Activated CD8-positive, alpha-beta T cell treated with anti-CD3 and anti-CD28 coated beads, Interleukin-2, amount 10 ng/mL, durations not matched to agents 7 days and 5 days (primary cell): ENCODE measurements at regions not wholly inside any gene's neighbourhood (a gene's known extent, or its start where the extent isn't known, plus 50 kb on each side); places are given as distances from the start of the nearest gene placed in this dataset.
"Not testable (repeated sequence)": the region's sequence is repeated elsewhere in the genome, so short reads cannot be mapped to it uniquely, and the experiment has no call there.

Experiments used
- ATAC-seq: fragments of 150-1000 bp; cut with Tn5 transposase; one replicate; pipeline ENCODE4 v1.10.0; 2021; ENCODE audit warnings: moderate library complexity
- CTCF ChIA-PET: fragments of 350-600 bp; sonication (Branson Sonifier 250); formaldehyde crosslinking; loops from one replicate; lab custom pipeline; 2021; ENCODE audit warnings: antibody characterized with exemption; lab: Charles Lee
- POLR2A ChIA-PET: fragments of 350-600 bp; sonication (Branson Sonifier 250); formaldehyde crosslinking; loops from one replicate; lab custom pipeline; 2021; ENCODE audit warnings: antibody characterized with exemption; lab: Charles Lee
- DNase-seq: peaks from one replicate; pipeline ENCODE4 v3.0.0-alpha.2; 2020
- H3K27ac Mint-ChIP-seq: one replicate; pipeline ENCODE4 v1.8.0; 2021; ENCODE audit warnings: mild to moderate bottlenecking, mixed read lengths
- H3K27me3 Mint-ChIP-seq: one replicate; pipeline ENCODE4 v1.8.0; 2021; ENCODE audit warnings: low read depth, mixed read lengths
- H3K36me3 Mint-ChIP-seq: one replicate; pipeline ENCODE4 v1.8.0; 2021; ENCODE audit warnings: low read depth, mixed read lengths
- H3K4me1 Mint-ChIP-seq: one replicate; pipeline ENCODE4 v1.8.0; 2021; ENCODE audit warnings: low read depth, mixed read lengths
- H3K4me3 Mint-ChIP-seq: one replicate; pipeline ENCODE4 v1.8.0; 2021; ENCODE audit warnings: mild to moderate bottlenecking, mixed read lengths
- H3K9me3 Mint-ChIP-seq: one replicate; pipeline ENCODE4 v1.8.0; 2022; ENCODE audit warnings: mixed read lengths; ENCODE audit not compliant: insufficient read depth

GRCh38 chr3:192968901-192969300, 51.2 kb upstream of the MB21D2 start:
- DNase-seq, H3K4me1 Mint-ChIP-seq, CTCF ChIA-PET, H3K27me3 Mint-ChIP-seq, H3K4me3 Mint-ChIP-seq, ATAC-seq, H3K27ac Mint-ChIP-seq, H3K36me3 Mint-ChIP-seq, POLR2A ChIA-PET, H3K9me3 Mint-ChIP-seq: not testable (repeated sequence)

GRCh38 chr3:192980632-192981031, 63.0 kb upstream of the MB21D2 start:
- Mint-ChIP-seq H3K36me3 (no peaks in the 10 kb centered on the region), H3K4me1 (no peaks in the 10 kb centered on the region), H3K9me3 (peaks cover 3% of the 10 kb centered on the region), H3K27me3 (no peaks in the 10 kb centered on the region), H3K4me3 (no peak overlapping the region), H3K27ac (no peak overlapping the region)
- POLR2A ChIA-PET: no interaction called here
- DNase-seq (no peak), ATAC-seq (no peak)
- CTCF ChIA-PET: no interaction called here

GRCh38 chr3:192986379-192986778, 68.7 kb upstream of the MB21D2 start:
- DNase-seq: no peak
- Mint-ChIP-seq H3K27ac (no peak overlapping the region), H3K36me3 (no peaks in the 10 kb centered on the region), H3K4me3 (no peak overlapping the region), H3K27me3 (peaks cover 5% of the 10 kb centered on the region), H3K9me3 (no peaks in the 10 kb centered on the region), H3K4me1 (no peaks in the 10 kb centered on the region)
- no peak for ATAC-seq
- ChIA-PET CTCF (no interaction called here), POLR2A (no interaction called here)

- Mint-ChIP-seq H3K4me3 (no peak overlapping the region), H3K27me3 (peaks cover 5% of the 10 kb centered on the region), H3K27ac (no peak overlapping the region), H3K9me3 (no peaks in the 10 kb centered on the region), H3K4me1 (no peaks in the 10 kb centered on the region), H3K36me3 (no peaks in the 10 kb centered on the region)
- ATAC-seq (no peak), DNase-seq (no peak)
- ChIA-PET POLR2A (no interaction called here), CTCF (no interaction called here)
Measured at GRCh38 chr3:192991356-192991755, 73.7 kb upstream of the MB21D2 start.

- Mint-ChIP-seq H3K27ac (no peak overlapping the region), H3K9me3 (no peaks in the 10 kb centered on the region), H3K4me1 (no peaks in the 10 kb centered on the region), H3K27me3 (peaks cover 8% of the 10 kb centered on the region), H3K4me3 (no peak overlapping the region), H3K36me3 (no peaks in the 10 kb centered on the region)
- ChIA-PET POLR2A (no interaction called here), CTCF (no interaction called here)
- ATAC-seq (no peak), DNase-seq (no peak)
Measured at GRCh38 chr3:192992361-192992760, 74.7 kb upstream of the MB21D2 start.

GRCh38 chr3:192993411-192993810, 75.8 kb upstream of the MB21D2 start:
- POLR2A ChIA-PET: no interaction called here
- CTCF ChIA-PET: no interaction called here

GRCh38 chr3:193001113-193001512, 83.5 kb upstream of the MB21D2 start:
- H3K27me3 Mint-ChIP-seq, H3K27ac Mint-ChIP-seq, CTCF ChIA-PET, H3K4me1 Mint-ChIP-seq, POLR2A ChIA-PET, H3K36me3 Mint-ChIP-seq, ATAC-seq, H3K4me3 Mint-ChIP-seq, H3K9me3 Mint-ChIP-seq, DNase-seq: not testable (repeated sequence)

More at GRCh38 chr3:192993411-192993810, 75.8 kb upstream of the MB21D2 start:
- peaks cover 8% of the 10 kb centered on the region for H3K27me3 Mint-ChIP-seq
- no peak overlapping the region for H3K27ac Mint-ChIP-seq
- no peaks in the 10 kb centered on the region for H3K9me3 Mint-ChIP-seq
- no peaks in the 10 kb centered on the region for H3K36me3 Mint-ChIP-seq
- H3K4me3 Mint-ChIP-seq: no peak overlapping the region
- no peaks in the 10 kb centered on the region for H3K4me1 Mint-ChIP-seq
- no peak for DNase-seq
- ATAC-seq: no peak

GRCh38 chr3:193003624-193004023, 86.0 kb upstream of the MB21D2 start:
- ATAC-seq, H3K4me3 Mint-ChIP-seq, CTCF ChIA-PET, POLR2A ChIA-PET, H3K9me3 Mint-ChIP-seq, H3K27me3 Mint-ChIP-seq, H3K4me1 Mint-ChIP-seq, DNase-seq, H3K36me3 Mint-ChIP-seq, H3K27ac Mint-ChIP-seq: not testable (repeated sequence)

GRCh38 chr3:193008654-193009053, 91.0 kb upstream of the MB21D2 start:
- ChIA-PET CTCF (no interaction called here), POLR2A (no interaction called here)
- no peak for DNase-seq
- no peak overlapping the region for H3K4me3 Mint-ChIP-seq
- peaks cover 14% of the 10 kb centered on the region for H3K9me3 Mint-ChIP-seq
- H3K36me3 Mint-ChIP-seq: no peaks in the 10 kb centered on the region
- H3K4me1 Mint-ChIP-seq: peaks cover 3% of the 10 kb centered on the region
- no peak overlapping the region for H3K27ac Mint-ChIP-seq
- no peak for ATAC-seq
- no peaks in the 10 kb centered on the region for H3K27me3 Mint-ChIP-seq

- H3K27me3 Mint-ChIP-seq: no peaks in the 10 kb centered on the region
- no peak overlapping the region for H3K27ac Mint-ChIP-seq
- ATAC-seq (no peak), DNase-seq (no peak)
- no peak overlapping the region for H3K4me3 Mint-ChIP-seq
- peaks cover 3% of the 10 kb centered on the region for H3K4me1 Mint-ChIP-seq
- H3K36me3 Mint-ChIP-seq: no peaks in the 10 kb centered on the region
- ChIA-PET POLR2A (no interaction called here), CTCF (no interaction called here)
- peaks cover 14% of the 10 kb centered on the region for H3K9me3 Mint-ChIP-seq
Measured at GRCh38 chr3:193010191-193010590, 92.5 kb upstream of the MB21D2 start.

GRCh38 chr3:193011958-193012357, 94.3 kb upstream of the MB21D2 start:
- no peak overlapping the region for H3K27ac Mint-ChIP-seq
- DNase-seq (no peak), ATAC-seq (no peak)
- CTCF ChIA-PET: no interaction called here
- no peaks in the 10 kb centered on the region for H3K36me3 Mint-ChIP-seq
- H3K9me3 Mint-ChIP-seq: peaks cover 14% of the 10 kb centered on the region
- POLR2A ChIA-PET: no interaction called here
- peaks cover 2% of the 10 kb centered on the region for H3K27me3 Mint-ChIP-seq
- H3K4me3 Mint-ChIP-seq: no peak overlapping the region
- no peaks in the 10 kb centered on the region for H3K4me1 Mint-ChIP-seq

- no peaks in the 10 kb centered on the region for H3K36me3 Mint-ChIP-seq
- no peaks in the 10 kb centered on the region for H3K4me1 Mint-ChIP-seq
- peaks cover 2% of the 10 kb centered on the region for H3K27me3 Mint-ChIP-seq
- no peak for DNase-seq
- peaks cover 14% of the 10 kb centered on the region for H3K9me3 Mint-ChIP-seq
- ATAC-seq: no peak
- ChIA-PET POLR2A (no interaction called here), CTCF (interaction anchor here (0.6 to 1.3 kb wide), 2 partner anchors 125 to 198 kb away, joined by 3 to 4 read pairs; no protein-coding TSS in a partner anchor)
- H3K27ac Mint-ChIP-seq: no peak overlapping the region
- H3K4me3 Mint-ChIP-seq: no peak overlapping the region
Measured at GRCh38 chr3:193014902-193015301, 97.2 kb upstream of the MB21D2 start.

- DNase-seq (no peak), ATAC-seq (no peak)
- no peaks in the 10 kb centered on the region for H3K36me3 Mint-ChIP-seq
- H3K27me3 Mint-ChIP-seq: peaks cover 2% of the 10 kb centered on the region
- H3K9me3 Mint-ChIP-seq: peaks cover 14% of the 10 kb centered on the region
- H3K27ac Mint-ChIP-seq: no peak overlapping the region
- CTCF ChIA-PET: no interaction called here
- H3K4me3 Mint-ChIP-seq: no peak overlapping the region
- no peaks in the 10 kb centered on the region for H3K4me1 Mint-ChIP-seq
- POLR2A ChIA-PET: no interaction called here
Measured at GRCh38 chr3:193016437-193016901, 98.8 kb upstream of the MB21D2 start.
